SK-N-SH (cell line): ENCODE measurements at regions not wholly inside any gene's neighbourhood (a gene's known extent, or its start where the extent isn't known, plus 50 kb on each side); places are given as distances from the start of the nearest gene placed in this dataset.

Experiments
- CTCF ChIA-PET: fragments of 300-600, 350-600 bp; formaldehyde crosslinking; extraction: SDS; loops from one replicate; lab custom pipeline; 2021; lab: Yijun Ruan, JAX
- POLR2A ChIA-PET: fragments of 350-600 bp; sonication (Branson Sonifier 250); formaldehyde crosslinking; extraction: SDS; loops from one replicate; lab custom pipeline; 2020; ENCODE audit warnings: antibody characterized with exemption, inconsistent platforms; lab: Yijun Ruan, JAX
- DNase-seq: peaks from one replicate; pipeline ENCODE4 v3.0.0; 2012
- H2AFZ ChIP-seq: fragments of 200-600 bp; sonication (generic); 2 replicates; pipeline ENCODE4 v1.8.1; 2016; ENCODE audit warnings: antibody characterized with exemption, mild to moderate bottlenecking, low read depth
- H3F3A ChIP-seq: fragments of 200-600 bp; sonication (generic); replicated peaks from 2 replicates; pipeline ENCODE3; 2016; ENCODE audit warnings: antibody characterized with exemption, mild to moderate bottlenecking; ENCODE audit not compliant: insufficient read depth
- H3K27ac ChIP-seq, 2 experiments: fragments of 200-500 bp in 1 of 2; fragments of 200-600 bp in 1 of 2; sonication (Bioruptor generic) in 1 of 2; sonication (generic), shearing (Covaris generic) in 1 of 2; 2 replicates each; pipeline versions ENCODE4 v1.5.1 to v1.6.1; 2014 to 2016; ENCODE audit warnings: low read depth in 2 of 2, inconsistent platforms in 1 of 2, low read length in 1 of 2, mild to moderate bottlenecking in 1 of 2, mixed read lengths in 1 of 2
- H3K27me3 ChIP-seq: fragments of 200-600 bp; sonication (generic), shearing (Covaris generic); 2 replicates; pipeline ENCODE4 v1.6.1; 2016; ENCODE audit warnings: mixed run types; ENCODE audit not compliant: insufficient read depth
- H3K36me3 ChIP-seq, 2 experiments: fragments of 200-500 bp in 1 of 2; fragments of 200-600 bp in 1 of 2; sonication (Bioruptor generic) in 1 of 2; sonication (generic) in 1 of 2; replicated peaks in 1 of 2; 2 replicates each; pipeline versions ENCODE3 to v1.5.1; 2014 to 2016; ENCODE audit warnings: low read length in 1 of 2, mild to moderate bottlenecking in 1 of 2; ENCODE audit not compliant: insufficient read depth in 2 of 2, control insufficient read depth in 1 of 2
- H3K4me1 ChIP-seq, 2 experiments: fragments of 200-500 bp in 1 of 2; fragments of 200-600 bp in 1 of 2; sonication (Bioruptor generic) in 1 of 2; sonication (generic), shearing (Covaris generic) in 1 of 2; 2 replicates each; pipeline versions ENCODE4 v1.5.1 to v1.6.1; 2014 to 2016; ENCODE audit warnings: low read depth in 1 of 2, low read length in 1 of 2, mixed run types in 1 of 2; ENCODE audit not compliant: insufficient read depth in 2 of 2, control insufficient read depth in 1 of 2
- H3K4me2 ChIP-seq: fragments of 200-600 bp; sonication (generic), shearing (Covaris generic); 2 replicates; pipeline ENCODE4 v1.6.1; 2017; ENCODE audit warnings: mixed run types
- H3K4me3 ChIP-seq, 2 experiments: fragments of 200-500 bp in 1 of 2; fragments of 200-600 bp in 1 of 2; sonication (Bioruptor generic) in 1 of 2; sonication (generic), shearing (Covaris generic) in 1 of 2; 2 replicates each; pipeline versions ENCODE4 v1.5.1 to v1.8.1; 2014 to 2016; ENCODE audit warnings: low read depth in 2 of 2, inconsistent platforms in 1 of 2, low read length in 1 of 2, mild to moderate bottlenecking in 1 of 2, mixed read lengths in 1 of 2, moderate library complexity in 1 of 2
- H3K79me2 ChIP-seq: fragments of 200-600 bp; sonication (generic); 2 replicates; pipeline ENCODE4 v1.8.1; 2017; ENCODE audit warnings: mild to moderate bottlenecking; ENCODE audit not compliant: insufficient read depth
- H3K9ac ChIP-seq: fragments of 200-600 bp; sonication (generic); 2 replicates; pipeline ENCODE4 v1.6.1; 2017; ENCODE audit warnings: mixed run types
- H3K9me2 ChIP-seq: fragments of 200-600 bp; sonication (generic); 2 replicates; pipeline ENCODE4 v1.6.1; 2017; ENCODE audit warnings: mixed run types
- H3K9me3 ChIP-seq: fragments of 200-600 bp; sonication (generic); 2 replicates; pipeline ENCODE4 v1.6.1; 2017; ENCODE audit warnings: mixed run types, mild to moderate bottlenecking, moderate library complexity
- H4K20me1 ChIP-seq: fragments of 200-600 bp; sonication (generic); 2 replicates; pipeline ENCODE4 v1.6.1; 2017; ENCODE audit warnings: mild to moderate bottlenecking, mixed run types; ENCODE audit not compliant: insufficient read depth
- CTCF ChIP-seq: fragments of 200-600 bp; sonication (generic); IDR thresholded peaks from 2 replicates; pipeline ENCODE4 v1.6.1; 2017; ENCODE audit warnings: antibody characterized with exemption, mild to moderate bottlenecking, moderate library complexity
- EZH2phosphoT487 ChIP-seq: fragments of 200-600 bp; sonication (generic); IDR thresholded peaks from 2 replicates; pipeline ENCODE4 v1.6.1; 2017; ENCODE audit warnings: low read depth, mixed run types, mild to moderate bottlenecking, antibody characterized with exemption, moderate library complexity, borderline replicate concordance
- FOXJ3 ChIP-seq: sonication (generic); formaldehyde crosslinking; IDR thresholded peaks from 2 replicates; pipeline ENCODE4 v1.5.1; 2020; ENCODE audit warnings: mild to moderate bottlenecking, missing genetic modification reagents
- GABPA ChIP-seq: IDR thresholded peaks from 2 replicates; pipeline ENCODE4 v1.4.0; 2012; ENCODE audit warnings: low read depth, mild to moderate bottlenecking
- GATA2 ChIP-seq: sonication (generic); formaldehyde crosslinking; IDR thresholded peaks from 2 replicates; pipeline ENCODE4 v1.5.0; 2020; ENCODE audit warnings: mild to moderate bottlenecking, missing genetic modification reagents
- IRF3 ChIP-seq: fragments of 150-350 bp; IDR thresholded peaks from 2 replicates; pipeline ENCODE4 v1.6.1; 2016; ENCODE audit warnings: mild to moderate bottlenecking, low read depth, low read length
- JUND ChIP-seq: IDR thresholded peaks from 2 replicates; pipeline ENCODE4 v1.4.0; 2012
- MXI1 ChIP-seq: IDR thresholded peaks from 2 replicates; pipeline ENCODE4 v1.6.1; 2012; ENCODE audit warnings: mild to moderate bottlenecking, low read depth, low read length, improper control_type of control experiment
- PBX3 ChIP-seq: IDR thresholded peaks from 2 replicates; pipeline ENCODE4; 2012
- RAD21 ChIP-seq: IDR thresholded peaks from 2 replicates; pipeline ENCODE4 v1.6.1; 2012; ENCODE audit warnings: mild to moderate bottlenecking, low read length
- RFX5 ChIP-seq: IDR thresholded peaks from 2 replicates; pipeline ENCODE4 v1.6.1; 2012; ENCODE audit warnings: mild to moderate bottlenecking, improper control_type of control experiment, low read length
- SIN3A ChIP-seq: IDR thresholded peaks from 2 replicates; pipeline ENCODE4 v1.6.1; 2012; ENCODE audit warnings: low read depth, mild to moderate bottlenecking, low read length, moderate library complexity, borderline replicate concordance
- USF1 ChIP-seq: IDR thresholded peaks from 2 replicates; pipeline ENCODE4 v1.4.0; 2012; ENCODE audit warnings: low read depth, borderline replicate concordance
- USF2 ChIP-seq: fragments of 150-350 bp; IDR thresholded peaks from 2 replicates; pipeline ENCODE4 v1.6.1; 2017; ENCODE audit warnings: antibody characterized with exemption, low read length, low read depth, borderline replicate concordance
- WGBS: methylation state at CpG from one replicate; pipeline ENCODE4 v1.1.6; 2017; ENCODE audit warnings: low lambda C conversion rate; 5-methylcytosine and 5-hydroxymethylcytosine counted together

- TF ChIP-seq USF2 (no peak), GATA2 (CRISPR knock-in tag) (no peak)
These were observed 64.7 kb upstream of the CELF4 start (continued) for GRCh38 chr18:37630334-37630733.

- no peak overlapping the region for H3K9ac ChIP-seq
- no peaks in the 10 kb centered on the region for H3K9me3 ChIP-seq
- CTCF ChIA-PET = no interaction called here
- no peaks in the 10 kb centered on the region for H4K20me1 ChIP-seq
- no peak overlapping the region for H2AFZ ChIP-seq
- no peaks in the 10 kb centered on the region for H3K36me3 ChIP-seq
- H3K27me3 ChIP-seq = no peaks in the 10 kb centered on the region
- H3K4me1 ChIP-seq = no peaks in the 10 kb centered on the region; a peak in 1 of 4 replicates
- POLR2A ChIA-PET = no interaction called here
- H3K27ac ChIP-seq = no peak overlapping the region
- TF ChIP-seq SIN3A = no peak
- TF ChIP-seq EZH2phosphoT487 = no peak
- no peak for TF ChIP-seq JUND
- TF ChIP-seq RAD21 = no peak
- H3K4me2 ChIP-seq = no peak overlapping the region
- H3F3A ChIP-seq = no peaks in the 10 kb centered on the region
- no peaks in the 10 kb centered on the region for H3K79me2 ChIP-seq
- no peak for DNase-seq
- WGBS = 32% methylated on average over 3 of the region's 3 CpGs
- H3K9me2 ChIP-seq = no peaks in the 10 kb centered on the region
- no peak overlapping the region for H3K4me3 ChIP-seq
These were observed 63.0 kb upstream of the CELF4 start for GRCh38 chr18:37628470-37629220.

GRCh38 chr18:37624318-37624717 lies 58.7 kb upstream of the CELF4 start:
- Histone ChIP-seq H3K9me2 (no peaks in the 10 kb centered on the region), H3K4me3 (no peak overlapping the region), H3K79me2 (no peaks in the 10 kb centered on the region), H3K27me3 (no peaks in the 10 kb centered on the region), H3K4me1 (no peaks in the 10 kb centered on the region; a peak in 1 of 4 replicates), H3K4me2 (no peak overlapping the region), H2AFZ (no peak overlapping the region), H3K9ac (no peak overlapping the region), H3K27ac (no peak overlapping the region), H3K9me3 (no peaks in the 10 kb centered on the region), H3F3A (no peaks in the 10 kb centered on the region), H4K20me1 (no peaks in the 10 kb centered on the region), H3K36me3 (no peaks in the 10 kb centered on the region)
- POLR2A ChIA-PET = no interaction called here
- WGBS = 0% methylated on average over 2 of the region's 2 CpGs
- no peak for DNase-seq
- TF ChIP-seq RAD21 (no peak), IRF3 (no peak), CTCF (no peak), USF1 (no peak), FOXJ3 (CRISPR knock-in tag) (no peak), RFX5 (no peak), JUND (no peak), PBX3 (no peak), GABPA (no peak), MXI1 (no peak)
- CTCF ChIA-PET = no interaction called here
